NCI-H2196 (cell line): ENCODE measurements at regions not wholly inside any gene's neighbourhood (a gene's known extent, or its start where the extent isn't known, plus 50 kb on each side); places are given as distances from the start of the nearest gene placed in this dataset.

ENCODE experiments used
- DNase-seq: peaks from one replicate; lab custom pipeline; 2025; ENCODE audit not compliant: unreplicated experiment; lab: John Stamatoyannopoulos, UW

- no peak for DNase-seq
These were observed 335.5 kb upstream of the ZFHX3 start for GRCh38 chr16:73383195-73383987.

DNA sequence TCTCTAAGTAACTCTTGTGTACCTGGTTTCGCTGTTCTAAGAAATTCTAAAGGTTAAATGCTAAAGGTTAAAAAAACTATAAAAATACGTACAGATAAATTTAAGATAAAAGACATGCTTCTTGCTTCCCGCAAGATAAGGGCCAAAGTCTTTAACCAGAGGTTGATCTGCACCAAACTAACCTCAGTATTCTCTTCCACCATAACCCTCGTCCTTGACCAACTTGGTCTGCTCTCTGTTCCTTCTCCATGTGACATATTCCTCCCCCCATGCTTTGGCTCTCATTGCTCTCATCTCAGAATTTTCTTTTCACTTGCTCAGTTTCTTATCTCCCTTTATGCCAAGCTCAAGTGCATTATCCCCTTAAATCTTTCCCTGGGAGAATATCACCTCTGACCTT lies 330.5 kb upstream of the ZFHX3 start:
- no peak for DNase-seq

DNA sequence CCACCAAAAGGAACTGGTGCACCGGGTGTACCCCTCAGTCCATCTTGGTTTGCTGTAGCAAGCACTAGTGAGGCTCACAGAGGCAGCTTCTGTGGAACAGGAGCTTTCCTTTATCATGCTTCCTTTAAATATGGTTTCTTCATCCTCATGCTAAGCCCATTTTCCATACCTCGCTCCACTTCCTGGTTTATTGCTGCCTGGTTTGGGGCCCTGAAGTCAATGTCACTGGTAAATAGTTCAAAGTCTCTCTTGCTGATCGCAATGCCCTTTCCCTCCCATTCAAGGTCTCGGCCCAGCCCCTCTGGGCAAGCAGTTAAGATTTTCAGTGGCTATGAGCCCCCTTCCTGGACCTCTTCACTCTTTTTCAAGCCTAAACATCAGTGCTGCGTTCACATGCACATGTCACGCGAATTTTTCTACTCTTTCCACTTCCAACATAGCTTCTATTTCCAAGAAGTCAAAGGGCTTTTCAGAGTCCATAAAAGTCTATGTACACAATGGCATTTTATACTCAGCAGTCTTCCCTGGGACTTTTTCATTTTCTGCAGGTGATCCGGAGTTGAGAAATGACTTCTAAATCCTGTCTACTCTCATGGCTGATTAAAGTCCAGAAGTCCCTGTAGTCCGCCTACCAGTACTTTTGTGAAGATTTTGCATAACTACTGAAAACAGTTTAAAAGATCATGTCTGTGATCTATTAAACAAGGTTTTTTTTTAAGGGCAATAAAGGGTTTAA lies 323.8 kb upstream of the ZFHX3 start:
- DNase-seq = no peak

DNA sequence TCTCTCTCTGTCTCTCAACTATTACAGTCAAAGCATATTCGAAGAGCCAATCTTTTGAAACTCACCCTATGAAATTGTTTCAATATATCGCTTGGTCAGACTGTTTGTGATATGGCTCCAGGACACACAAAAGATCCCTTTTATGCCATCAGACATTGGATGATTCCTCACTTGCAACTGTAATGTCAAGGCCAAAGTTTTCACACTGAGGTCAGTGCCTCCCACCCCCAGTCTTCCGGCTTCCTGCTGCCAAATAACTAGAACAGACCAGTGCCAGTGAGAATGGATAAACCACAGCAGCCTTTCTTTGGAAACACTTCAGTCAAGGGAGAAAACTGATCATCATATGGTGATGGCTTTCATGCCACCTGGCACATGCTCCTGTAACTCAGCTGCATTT lies 321.9 kb upstream of the ZFHX3 start:
- DNase-seq = no peak

DNA sequence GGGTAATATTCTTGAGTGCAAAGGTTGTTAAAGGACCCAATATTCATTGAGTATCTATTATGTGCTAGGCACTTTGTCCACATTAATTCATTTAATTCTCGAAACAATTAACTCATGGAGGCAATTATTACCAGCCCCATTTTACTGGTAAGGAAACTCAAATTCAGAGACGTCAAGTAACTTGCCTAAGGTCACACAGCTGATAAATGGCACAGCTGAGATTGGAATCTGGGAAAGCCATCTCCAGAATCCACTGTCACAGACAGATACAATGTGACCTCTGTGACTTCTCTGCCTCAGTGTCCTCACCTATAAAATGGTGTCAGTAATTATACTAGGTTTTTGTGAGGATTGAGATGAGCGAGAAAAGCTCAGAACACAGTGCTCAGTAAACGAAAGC lies 320.8 kb upstream of the ZFHX3 start:
- DNase-seq = no peak

DNA sequence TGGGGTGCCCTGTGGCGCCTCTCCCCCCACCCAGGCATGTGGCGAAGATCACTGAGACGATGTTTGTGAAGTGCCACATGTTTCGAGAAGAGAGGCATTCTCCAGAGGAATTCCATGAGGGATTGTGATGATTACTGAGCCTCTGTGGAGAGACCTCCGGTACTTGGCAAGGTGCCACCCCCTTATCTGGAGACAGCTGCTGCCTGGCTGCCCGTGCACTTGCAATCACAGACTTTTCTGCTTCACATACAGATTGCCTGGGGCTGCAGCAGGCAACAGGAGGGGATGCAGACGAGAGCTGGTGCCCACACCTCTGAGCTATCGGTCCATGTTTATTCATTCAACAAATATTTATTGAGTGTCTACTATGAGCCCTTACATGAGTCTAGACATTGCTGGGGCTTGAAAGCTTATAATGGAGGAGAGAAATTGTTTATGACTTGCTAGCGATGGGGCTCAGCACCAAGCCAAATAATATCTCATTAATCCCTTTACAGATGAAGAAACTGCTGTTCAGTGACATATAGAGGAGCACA lies 317.2 kb upstream of the ZFHX3 start:
- DNase-seq = no peak

DNA sequence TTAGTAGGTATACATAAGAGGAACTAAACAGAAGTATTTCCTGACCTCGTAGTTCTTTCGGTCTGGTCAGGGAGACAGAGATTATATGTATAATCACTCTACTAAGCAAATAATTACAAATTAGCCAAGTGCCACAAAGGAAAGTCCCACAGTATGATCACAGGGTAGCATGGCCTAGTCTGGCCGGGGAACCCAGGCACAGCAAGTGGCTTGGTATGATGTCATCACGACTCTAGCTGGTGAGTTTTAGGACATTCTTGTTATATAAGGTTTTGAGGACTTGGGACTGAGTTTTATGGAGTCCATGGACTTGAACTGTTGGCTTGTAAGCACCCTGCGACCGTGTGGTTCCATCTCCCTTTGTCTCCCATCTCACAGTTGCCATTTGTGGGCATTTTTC lies 316.5 kb upstream of the ZFHX3 start:
- DNase-seq = no peak

DNA sequence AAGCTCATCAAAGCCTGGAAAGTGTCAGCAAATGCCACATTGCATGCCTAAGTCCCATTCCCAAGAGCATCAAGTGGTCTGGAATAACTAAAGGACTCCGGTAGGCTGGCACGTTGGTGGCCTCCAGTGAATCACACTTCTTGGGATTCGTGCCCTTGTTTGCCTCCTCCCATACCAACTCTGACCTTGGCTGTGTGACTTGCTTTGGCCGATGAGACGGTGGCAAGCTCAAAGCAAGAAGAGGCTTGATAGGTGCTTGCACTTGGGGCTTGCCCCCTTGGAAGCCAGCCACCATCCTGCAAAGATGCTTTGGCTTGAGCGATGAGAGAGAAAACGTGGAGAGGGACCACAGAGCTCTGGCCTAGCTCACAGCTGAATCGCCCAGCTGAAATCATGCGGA lies 313.1 kb upstream of the ZFHX3 start:
- no peak for DNase-seq

DNA sequence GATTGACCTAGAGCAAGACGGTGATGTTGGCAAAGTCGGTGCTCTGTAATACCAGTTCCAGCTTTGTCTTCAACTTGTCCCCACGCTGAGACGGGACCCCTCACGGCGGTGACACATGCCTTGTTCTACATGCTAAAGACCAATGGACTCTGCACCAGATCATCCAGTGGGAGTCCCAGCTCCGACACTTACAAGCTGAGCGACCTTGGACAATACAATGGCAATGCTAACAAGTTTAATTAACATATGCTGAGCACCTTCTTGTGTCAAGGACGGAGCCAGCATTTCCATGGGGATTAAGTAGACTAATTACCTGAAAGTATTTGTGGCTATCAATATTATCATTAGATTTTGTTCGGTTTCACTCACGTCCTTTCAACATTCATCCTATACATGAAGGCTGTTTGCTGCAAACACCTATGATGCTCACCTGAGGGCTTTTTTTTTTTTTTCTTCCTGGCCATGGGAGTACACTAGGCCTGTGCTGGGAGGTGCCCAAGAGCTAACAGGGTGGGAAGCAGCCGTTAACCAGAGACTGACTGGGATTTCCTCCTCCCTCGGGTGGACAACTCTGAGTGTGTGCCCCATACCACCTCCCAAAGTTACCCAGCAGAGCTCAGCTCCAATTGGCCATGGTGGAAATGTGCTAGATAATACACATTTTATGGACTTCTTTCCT lies 308.6 kb upstream of the ZFHX3 start:
- no peak for DNase-seq

DNA sequence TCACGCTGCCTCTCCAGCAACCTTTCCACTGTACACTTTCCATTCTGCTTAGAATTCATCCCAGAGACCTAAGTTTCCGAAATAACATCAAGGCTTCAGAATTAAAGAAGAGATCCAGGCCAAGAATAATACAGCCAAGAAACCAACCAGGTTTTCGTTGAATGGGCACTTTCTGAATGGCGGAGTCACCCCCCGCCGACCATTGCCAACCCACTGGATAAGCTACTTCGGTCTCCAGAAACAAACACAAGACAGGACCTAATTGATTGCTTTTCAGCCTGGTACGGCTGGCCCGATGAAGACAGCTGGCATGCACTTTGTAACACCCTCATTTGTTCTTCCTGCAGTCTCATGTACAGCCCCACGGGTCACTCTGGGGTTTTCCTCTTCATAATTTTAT lies 308.1 kb upstream of the ZFHX3 start:
- DNase-seq = no peak

DNA sequence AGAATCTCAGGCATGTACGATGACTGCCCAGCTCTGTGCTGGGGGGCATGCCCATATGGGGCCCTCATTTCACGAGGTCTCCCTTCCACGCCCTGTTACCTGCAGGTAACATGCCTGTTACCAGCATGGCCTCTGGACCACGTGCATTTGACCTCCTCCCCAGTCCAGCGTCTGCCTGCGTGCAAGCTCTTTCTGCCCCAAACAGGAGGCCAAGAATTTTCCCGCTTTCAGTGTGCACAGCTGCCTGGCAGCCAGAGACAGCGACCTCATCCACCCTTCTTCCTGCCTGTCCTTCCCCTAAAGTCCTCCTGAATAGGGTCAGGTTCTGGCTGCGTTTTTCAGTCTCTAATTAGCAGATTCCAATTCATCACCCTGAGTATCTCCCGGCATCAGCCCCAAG lies 306.5 kb upstream of the ZFHX3 start:
- no peak for DNase-seq

- DNase-seq = no peak
These were observed 303.0 kb upstream of the ZFHX3 start for GRCh38 chr16:73350707-73351452.

GRCh38 chr16:73347500-73348375 lies 299.8 kb upstream of the ZFHX3 start:
- DNase-seq = no peak

GRCh38 chr16:73339821-73340220 lies 291.9 kb upstream of the ZFHX3 start:
- DNase-seq = no peak

DNA sequence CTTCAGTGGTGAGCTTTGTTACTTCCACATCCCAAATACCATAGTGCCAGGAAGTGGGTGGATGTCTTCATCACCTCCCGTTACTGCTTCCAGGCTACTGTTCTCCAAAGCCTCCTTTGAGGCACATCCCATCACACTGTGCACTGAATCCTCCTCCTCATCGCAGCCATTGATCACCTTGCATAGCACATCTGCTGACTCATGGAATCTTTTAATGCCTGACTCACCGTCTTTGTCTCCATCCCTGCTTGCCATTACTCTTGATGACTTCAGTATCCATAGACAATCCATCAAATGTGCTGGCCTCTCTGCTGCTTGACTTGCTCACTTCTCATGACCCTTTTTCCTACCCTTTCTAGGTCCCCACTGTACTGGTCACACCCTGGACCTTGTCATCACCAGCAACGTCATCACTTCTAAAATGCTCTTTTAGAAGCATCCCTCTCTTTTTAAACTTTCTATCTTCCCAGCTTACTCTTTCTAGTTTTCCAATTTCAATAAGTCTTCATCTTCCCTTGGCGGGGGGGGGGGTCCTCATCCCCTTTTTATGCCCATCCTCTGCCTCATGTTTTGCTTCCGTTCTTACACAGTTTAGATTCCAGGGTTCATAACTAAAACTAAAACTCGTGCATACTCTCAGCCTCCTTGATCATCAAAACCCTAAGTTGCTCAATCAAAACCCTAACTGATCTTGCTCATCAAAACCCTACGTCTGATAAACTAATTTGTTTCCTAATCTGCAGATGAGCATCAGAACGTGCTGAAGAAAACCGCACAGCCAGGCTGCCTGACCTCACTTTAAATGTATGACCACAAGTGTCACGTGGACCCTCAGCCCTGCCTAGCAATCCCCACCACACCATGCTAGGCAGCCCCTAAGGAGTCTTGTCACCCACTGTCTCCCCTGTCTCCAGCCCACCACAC lies 289.7 kb upstream of the ZFHX3 start:
- DNase-seq = no peak

- no peak for DNase-seq
These were observed 281.7 kb upstream of the ZFHX3 start for GRCh38 chr16:73329358-73330286.

DNA sequence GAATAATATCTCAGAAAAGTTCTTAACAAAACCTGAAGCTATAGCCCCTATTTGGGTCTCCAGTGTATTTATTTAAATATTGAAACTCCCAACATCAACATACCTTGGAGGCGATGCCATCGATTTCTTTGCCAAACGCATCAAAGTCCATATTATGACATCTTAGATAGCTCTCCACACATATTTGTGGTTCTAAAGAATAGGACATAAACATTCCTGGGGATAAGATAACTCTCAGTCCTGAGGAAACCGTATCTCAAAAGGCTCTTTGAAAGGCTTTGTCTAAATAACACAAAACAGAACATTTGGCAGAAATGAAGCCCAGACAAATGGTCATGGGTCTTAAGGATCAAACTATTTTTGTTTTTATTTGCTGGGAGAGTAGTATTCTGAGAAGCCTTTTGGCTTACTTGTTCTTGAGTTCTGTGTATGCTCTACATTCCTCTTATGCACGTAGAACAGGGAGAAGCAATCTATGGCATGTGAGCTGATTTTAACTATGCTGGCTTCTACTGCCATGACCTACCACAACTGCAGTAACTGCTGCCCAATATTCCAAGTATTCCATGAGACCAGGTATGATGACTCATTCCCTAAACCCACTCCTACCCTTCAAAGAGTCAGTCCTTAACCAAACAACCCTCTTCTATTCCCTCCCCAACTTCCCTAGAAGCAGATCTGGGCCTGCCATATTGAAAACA lies 279.0 kb upstream of the ZFHX3 start:
- no peak for DNase-seq
